Gastroesophageal sphincter (tissue), 3 donors: ENCODE measurements at regions not wholly inside any gene's neighbourhood (a gene's known extent, or its start where the extent isn't known, plus 50 kb on each side); places are given as distances from the start of the nearest gene placed in this dataset.

Experiments used
- POLR2AphosphoS5 ChIP-seq: sonication (generic); formaldehyde crosslinking; IDR thresholded peaks from one replicate; pipeline ENCODE4 v1.6.1; 2017; ENCODE audit warnings: antibody characterized with exemption
- TF ChIP-seq, protein P1 (sequence below), 4 experiments: fragments of 200-600 bp in 2 of 4; fragments of 450-650 bp in 2 of 4; sonication (generic) in 1 of 4; IDR thresholded peaks; one replicate each; pipeline ENCODE4 v1.5.1; 2017 to 2019; ENCODE audit warnings: antibody characterized with exemption in 4 of 4, mild to moderate bottlenecking in 2 of 4, moderate library complexity in 2 of 4

DNA sequence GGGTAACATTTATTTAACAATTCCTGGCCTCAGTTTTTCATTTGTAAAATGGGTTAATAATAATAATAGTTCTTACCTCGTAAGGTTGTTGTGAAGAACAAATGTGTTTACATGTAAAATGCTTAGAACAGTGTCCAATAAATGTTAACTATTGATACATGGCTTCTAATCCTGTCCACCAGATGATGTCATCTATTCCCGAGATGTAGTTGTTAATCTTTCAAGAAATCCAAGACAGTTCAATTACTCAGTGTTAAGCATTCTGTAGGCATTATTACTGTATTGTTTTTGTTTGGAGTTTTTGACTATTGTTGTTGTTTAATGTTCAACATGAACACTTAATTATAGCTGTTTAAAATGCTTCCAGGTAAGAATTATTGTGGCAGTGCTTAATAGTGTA is 131.0 kb upstream of the FNDC3A start:
- TF ChIP-seq, protein P1, sequence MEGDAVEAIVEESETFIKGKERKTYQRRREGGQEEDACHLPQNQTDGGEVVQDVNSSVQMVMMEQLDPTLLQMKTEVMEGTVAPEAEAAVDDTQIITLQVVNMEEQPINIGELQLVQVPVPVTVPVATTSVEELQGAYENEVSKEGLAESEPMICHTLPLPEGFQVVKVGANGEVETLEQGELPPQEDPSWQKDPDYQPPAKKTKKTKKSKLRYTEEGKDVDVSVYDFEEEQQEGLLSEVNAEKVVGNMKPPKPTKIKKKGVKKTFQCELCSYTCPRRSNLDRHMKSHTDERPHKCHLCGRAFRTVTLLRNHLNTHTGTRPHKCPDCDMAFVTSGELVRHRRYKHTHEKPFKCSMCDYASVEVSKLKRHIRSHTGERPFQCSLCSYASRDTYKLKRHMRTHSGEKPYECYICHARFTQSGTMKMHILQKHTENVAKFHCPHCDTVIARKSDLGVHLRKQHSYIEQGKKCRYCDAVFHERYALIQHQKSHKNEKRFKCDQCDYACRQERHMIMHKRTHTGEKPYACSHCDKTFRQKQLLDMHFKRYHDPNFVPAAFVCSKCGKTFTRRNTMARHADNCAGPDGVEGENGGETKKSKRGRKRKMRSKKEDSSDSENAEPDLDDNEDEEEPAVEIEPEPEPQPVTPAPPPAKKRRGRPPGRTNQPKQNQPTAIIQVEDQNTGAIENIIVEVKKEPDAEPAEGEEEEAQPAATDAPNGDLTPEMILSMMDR (IDR thresholded peaks at IDR 0.05) = no peak
- TF ChIP-seq POLR2AphosphoS5 = no peak
